ENCODE measurements at regions not wholly inside any gene's neighbourhood (a gene's known extent, or its start where the extent isn't known, plus 50 kb on each side); places are given as distances from the start of the nearest gene placed in this dataset.
"Not testable (repeated sequence)": the region's sequence is repeated elsewhere in the genome, so short reads cannot be mapped to it uniquely, and the experiment has no call there.

DNA sequence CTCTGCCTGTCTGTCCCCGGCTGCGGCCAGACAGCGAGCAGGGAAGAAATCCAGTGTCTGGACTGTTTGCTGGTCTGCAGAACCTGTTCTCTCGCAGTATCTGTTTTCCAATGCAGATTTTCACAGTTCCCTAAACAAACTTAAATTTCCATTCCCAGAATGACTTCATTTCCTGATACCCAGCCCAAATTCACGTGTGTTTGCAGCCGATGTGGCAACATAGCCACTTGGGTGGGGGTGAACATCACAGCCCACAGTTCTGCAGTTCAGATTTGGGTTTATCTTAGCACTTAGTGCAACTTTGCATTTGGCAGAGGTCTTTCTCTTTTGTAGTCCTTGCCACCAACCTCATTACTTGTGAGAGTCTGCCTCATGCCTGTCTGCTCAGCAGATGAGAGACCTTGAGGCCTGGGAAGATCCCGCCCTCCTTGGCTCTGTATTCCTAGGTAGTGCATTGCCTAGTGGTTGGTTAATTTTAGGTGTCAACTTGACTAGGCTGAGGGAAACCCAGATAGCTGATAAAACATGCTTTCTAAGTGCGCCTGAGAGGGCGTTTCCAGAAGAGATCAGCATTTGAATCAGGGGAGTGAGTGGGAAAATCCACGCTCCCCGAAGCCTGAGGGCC lies 122.8 kb upstream of the FAM20C start:
- DNase-seq = not testable (repeated sequence)

- not testable (repeated sequence) for DNase-seq
These were observed 122.2 kb upstream of the FAM20C start for GRCh38 chr7:70207-70606.

- DNase-seq = peak; percentile 59
These were observed 121.4 kb upstream of the FAM20C start for GRCh38 chr7:70989-71388.

- DNase-seq = not testable (repeated sequence)
These were observed 119.9 kb upstream of the FAM20C start for GRCh38 chr7:72266-73057.

- DNase-seq = not testable (repeated sequence)
These were observed 119.4 kb upstream of the FAM20C start for GRCh38 chr7:73058-73331.

GRCh38 chr7:74008-74540 lies 118.3 kb upstream of the FAM20C start:
- DNase-seq = not testable (repeated sequence)

GRCh38 chr7:75511-75910 lies 116.9 kb upstream of the FAM20C start:
- DNase-seq = not testable (repeated sequence)

- not testable (repeated sequence) for DNase-seq
These were observed 116.2 kb upstream of the FAM20C start for GRCh38 chr7:76202-76601.

DNA sequence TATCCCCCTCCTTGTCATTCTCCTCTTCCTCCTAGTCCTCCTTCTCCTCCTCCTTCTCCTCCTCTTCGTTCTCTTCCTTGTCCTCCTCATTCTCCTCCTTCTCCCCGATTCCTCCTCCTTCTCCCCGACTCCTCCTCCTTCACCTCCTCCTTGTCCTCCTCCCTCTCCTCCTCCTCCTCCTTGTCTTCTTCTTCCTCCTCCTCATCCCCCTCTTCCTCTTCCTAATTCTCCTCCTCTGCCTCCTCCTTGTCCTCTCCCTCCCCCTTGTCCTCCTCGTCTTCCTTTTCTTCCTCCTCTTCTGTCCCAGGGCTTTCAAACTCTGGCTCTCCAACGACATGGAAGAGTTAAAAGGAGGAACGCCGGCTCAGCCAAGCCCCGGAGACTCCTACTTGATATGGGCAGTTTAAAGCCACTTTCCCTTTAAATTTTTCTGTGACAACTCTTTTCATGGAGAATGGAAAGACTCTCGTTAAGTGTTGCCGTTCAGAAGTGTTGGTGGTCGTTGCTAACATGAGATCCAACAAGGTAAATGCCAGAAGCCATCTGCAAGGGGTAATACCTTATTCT lies 115.5 kb upstream of the FAM20C start:
- not testable (repeated sequence) for DNase-seq

GRCh38 chr7:78862-79261 lies 113.5 kb upstream of the FAM20C start:
- DNase-seq = not testable (repeated sequence)

DNA sequence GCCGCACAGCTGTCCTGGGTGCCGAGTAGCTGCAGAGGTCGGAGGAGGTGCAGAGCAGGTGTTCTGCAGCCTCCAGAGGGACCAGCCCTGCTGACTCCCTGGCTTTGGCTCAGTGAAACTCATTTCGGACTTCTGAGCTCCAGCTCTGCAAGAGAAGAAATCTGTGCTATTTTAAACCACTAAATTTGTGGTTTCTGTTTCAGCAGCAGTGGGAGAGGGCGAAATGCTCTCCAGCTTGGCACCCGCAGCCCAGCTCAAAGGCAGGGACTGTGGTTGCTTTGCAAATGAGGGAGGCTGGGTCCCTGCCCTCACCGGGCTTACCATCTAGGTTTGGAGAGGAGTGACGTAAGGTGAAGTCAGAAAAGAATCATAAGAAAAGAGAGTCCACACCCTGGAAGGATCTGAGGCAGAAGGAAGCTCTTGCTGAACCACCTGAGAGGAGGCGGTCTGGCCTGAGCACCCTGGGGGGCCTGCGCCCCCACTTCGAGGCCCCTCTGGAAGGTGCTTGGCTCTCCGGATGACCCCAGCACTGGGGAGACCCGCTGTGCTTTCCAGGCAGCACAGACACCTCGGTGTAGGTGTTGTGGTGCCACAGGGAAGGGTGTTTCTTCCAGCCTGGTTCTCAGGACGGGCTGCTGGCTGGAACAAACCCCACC lies 112.8 kb upstream of the FAM20C start:
- not testable (repeated sequence) for DNase-seq

GRCh38 chr7:80259-81067 lies 111.9 kb upstream of the FAM20C start:
- no peak for DNase-seq

- no peak for DNase-seq
These were observed 111.1 kb upstream of the FAM20C start for GRCh38 chr7:81068-81925.

DNA sequence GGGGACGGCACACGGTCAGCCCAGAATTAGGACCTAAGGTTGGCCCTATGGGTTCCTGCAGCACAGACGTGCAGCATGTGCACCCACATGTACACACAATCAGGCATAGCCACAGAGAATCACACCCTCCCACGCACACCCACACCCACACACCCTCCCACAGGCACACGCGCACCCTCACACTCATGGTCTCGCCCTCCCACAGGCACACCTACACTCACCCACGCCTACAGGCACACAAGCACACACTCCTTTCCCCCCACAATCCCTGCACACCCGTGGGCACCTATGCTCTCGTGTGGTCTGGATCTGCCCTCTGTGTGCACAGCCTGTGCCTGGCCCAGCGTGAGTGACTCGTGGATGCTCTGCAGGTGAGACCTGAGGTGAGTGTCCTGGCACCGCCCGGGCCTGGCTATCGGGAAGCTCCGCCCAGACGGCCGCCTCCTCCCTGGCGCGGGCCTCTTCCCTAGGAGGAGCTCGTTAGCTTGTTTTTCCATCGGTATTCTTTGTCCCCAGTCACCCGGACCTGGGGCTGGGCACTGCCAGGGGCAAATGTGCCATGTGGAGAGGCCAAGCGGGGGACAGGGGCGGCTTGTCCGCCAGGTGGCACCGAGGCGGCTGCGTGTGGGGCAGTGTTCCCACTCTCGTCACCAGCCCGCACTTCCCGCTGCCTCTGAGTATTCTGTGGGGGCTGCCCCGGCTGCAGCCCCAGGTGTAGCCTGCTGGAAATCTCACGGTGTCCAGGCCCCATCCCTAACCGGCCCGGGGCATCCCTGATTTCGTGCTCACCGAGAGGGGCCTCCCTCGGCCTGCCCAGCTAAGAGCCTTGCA lies 110.2 kb upstream of the FAM20C start:
- no peak for DNase-seq

DNA sequence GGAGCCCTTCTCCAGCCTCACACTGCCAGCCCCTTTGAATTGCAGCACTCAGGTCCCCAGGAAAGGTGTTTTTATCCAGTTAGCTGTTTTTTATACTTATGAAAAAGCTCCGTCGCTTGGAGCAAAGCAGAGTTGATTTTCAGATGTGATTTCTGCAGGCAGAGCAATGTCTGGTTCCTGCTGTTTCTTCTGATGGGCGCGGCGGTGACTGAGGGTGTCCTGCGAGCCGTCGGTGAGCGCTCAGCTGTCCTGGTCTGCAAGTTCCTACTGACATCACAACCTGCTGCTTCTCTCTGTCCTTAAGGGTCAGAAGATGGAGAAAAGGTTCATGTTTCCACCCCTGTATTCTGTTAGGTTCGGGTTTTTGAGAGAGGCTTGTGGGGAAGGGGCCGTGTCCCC lies 109.6 kb upstream of the FAM20C start:
- no peak for DNase-seq

GRCh38 chr7:83441-83840 lies 108.9 kb upstream of the FAM20C start:
- DNase-seq = no peak

DNA sequence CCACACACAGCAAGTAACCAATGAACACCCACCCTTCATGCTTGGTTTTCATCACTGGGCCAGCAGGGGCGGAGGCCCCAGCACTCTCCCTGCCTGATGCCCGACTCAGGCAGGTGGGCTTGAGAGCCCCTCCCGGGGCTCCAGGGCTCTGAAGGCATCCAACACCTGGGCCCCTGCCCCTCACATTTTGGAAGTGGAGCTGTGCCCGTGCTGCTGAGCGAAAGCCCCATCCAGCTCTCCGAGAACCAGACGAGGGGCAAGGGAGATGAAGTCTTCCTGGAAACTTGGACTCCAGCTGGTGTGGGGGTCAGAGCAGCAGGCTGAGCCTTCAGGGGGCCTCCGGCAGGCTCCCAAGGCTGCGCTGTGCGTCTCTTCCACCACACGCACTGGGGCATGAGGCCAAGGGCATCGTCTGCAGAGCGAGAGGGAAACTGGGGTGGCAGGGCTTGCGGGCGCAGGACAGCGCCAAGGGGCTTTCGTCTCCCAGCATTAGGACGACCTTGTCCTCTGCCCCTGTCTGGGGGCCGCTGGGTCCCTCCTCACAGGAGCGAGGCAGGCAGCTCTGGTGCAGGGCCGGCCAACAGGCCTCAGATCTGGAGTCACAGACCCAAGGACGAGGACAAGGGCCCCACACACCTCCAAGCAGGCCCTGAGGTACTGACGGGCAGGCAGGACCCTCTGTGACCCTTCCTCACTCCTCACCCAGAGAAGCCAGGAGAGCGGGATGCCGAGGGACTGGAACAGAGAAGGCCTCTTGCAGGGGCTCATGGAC lies 108.3 kb upstream of the FAM20C start:
- DNase-seq = no peak

GRCh38 chr7:84633-85020 lies 107.7 kb upstream of the FAM20C start:
- DNase-seq = no peak

- no peak for DNase-seq
These were observed 107.1 kb upstream of the FAM20C start for GRCh38 chr7:85074-85882.

Measured in HCEC 1CT (cell line).